Activated naive CD4-positive, alpha-beta T cell treated with anti-CD3 and anti-CD28 coated beads for 36 hours (primary cell): ENCODE measurements at regions not wholly inside any gene's neighbourhood (a gene's known extent, or its start where the extent isn't known, plus 50 kb on each side); places are given as distances from the start of the nearest gene placed in this dataset.

ENCODE experiments used
- CTCF ChIA-PET: fragments of 350-600 bp; sonication (Branson Sonifier 250); formaldehyde crosslinking; loops from one replicate; lab custom pipeline; 2021; ENCODE audit warnings: antibody characterized with exemption; lab: Charles Lee
- DNase-seq: peaks from one replicate; pipeline ENCODE4 v3.0.0-alpha.2; 2020
- H3K27ac Mint-ChIP-seq: one replicate; pipeline ENCODE4 v1.8.0; 2021; ENCODE audit warnings: mild to moderate bottlenecking, mixed read lengths
- H3K27me3 Mint-ChIP-seq: one replicate; pipeline ENCODE4 v1.8.0; 2021; ENCODE audit warnings: low read depth, mixed read lengths
- H3K36me3 Mint-ChIP-seq: one replicate; pipeline ENCODE4 v1.8.0; 2021; ENCODE audit warnings: low read depth, mixed read lengths
- H3K4me1 Mint-ChIP-seq: one replicate; pipeline ENCODE4 v1.8.0; 2021; ENCODE audit warnings: low read depth, mixed read lengths
- H3K4me3 Mint-ChIP-seq: one replicate; pipeline ENCODE4 v1.8.0; 2021; ENCODE audit warnings: mild to moderate bottlenecking, moderate library complexity, mixed read lengths
- H3K9me3 Mint-ChIP-seq: one replicate; pipeline ENCODE4 v1.8.0; 2021; ENCODE audit warnings: mixed read lengths
- intact Hi-C: fragments of 100-400 bp; cut with micrococcal nuclease; formaldehyde crosslinking; loops from one replicate; pipeline ENCODE4 v1.15.1; 2023

DNA sequence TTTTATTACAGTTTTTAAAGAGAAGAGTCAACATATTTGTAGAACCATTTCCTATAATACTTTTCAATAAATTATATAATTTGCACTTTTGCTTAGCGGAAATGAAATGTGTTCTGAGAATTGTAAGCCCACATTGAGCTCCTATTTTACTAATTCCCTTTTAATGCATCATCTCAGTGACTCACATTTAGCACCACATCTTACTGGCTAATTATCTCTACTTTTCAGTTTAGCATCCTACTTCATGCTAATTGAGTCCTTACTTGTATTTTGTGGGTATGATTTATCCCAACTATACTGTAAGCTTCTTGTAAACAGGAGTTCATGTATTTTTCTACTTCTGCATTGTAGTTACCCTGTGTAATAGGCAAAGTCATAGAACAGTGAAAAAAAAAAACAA is 67.5 kb downstream of the TMX1 start:
- no peaks in the 10 kb centered on the region for H3K36me3 Mint-ChIP-seq
- peaks cover 2% of the 10 kb centered on the region for H3K27me3 Mint-ChIP-seq
- H3K9me3 Mint-ChIP-seq = no peaks in the 10 kb centered on the region
- H3K4me1 Mint-ChIP-seq = peaks cover 8% of the 10 kb centered on the region
- intact Hi-C loops = no loop called here
- CTCF ChIA-PET = no interaction called here
- no peak for DNase-seq
- no peak overlapping the region for H3K4me3 Mint-ChIP-seq
- no peak overlapping the region for H3K27ac Mint-ChIP-seq

- Mint-ChIP-seq H3K36me3 (no peaks in the 10 kb centered on the region), H3K4me3 (no peak overlapping the region), H3K27me3 (peaks cover 2% of the 10 kb centered on the region), H3K27ac (no peak overlapping the region), H3K9me3 (no peaks in the 10 kb centered on the region), H3K4me1 (peaks cover 8% of the 10 kb centered on the region)
- CTCF ChIA-PET = no interaction called here
- no peak for DNase-seq
- intact Hi-C loops = no loop called here
Measured at GRCh38 chr14:51308866-51309265, 68.8 kb downstream of the TMX1 start.

DNA sequence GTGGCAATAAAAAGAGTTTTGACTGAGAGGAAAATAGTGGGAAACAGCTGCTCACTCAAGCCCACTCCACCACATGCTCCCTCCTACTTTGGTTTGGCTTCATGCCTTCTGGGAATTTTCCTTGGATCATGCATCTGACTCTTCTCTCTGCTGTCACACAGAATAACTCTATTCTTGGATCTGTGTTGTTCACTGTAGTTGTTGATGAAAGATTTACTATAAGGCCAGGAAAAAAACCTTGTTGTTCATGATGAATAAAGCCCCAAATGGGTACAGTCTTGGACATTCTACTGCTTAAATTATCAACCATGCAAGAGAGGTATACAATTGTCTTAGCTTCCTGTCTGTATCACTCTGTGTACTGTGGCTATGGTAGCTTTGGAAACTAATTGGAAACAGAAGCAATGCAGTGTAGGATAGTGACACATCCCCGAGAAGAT is 70.5 kb downstream of the TMX1 start:
- no peak overlapping the region for H3K4me3 Mint-ChIP-seq
- no peaks in the 10 kb centered on the region for H3K9me3 Mint-ChIP-seq
- CTCF ChIA-PET = no interaction called here
- H3K4me1 Mint-ChIP-seq = peaks cover 2% of the 10 kb centered on the region
- H3K27ac Mint-ChIP-seq = no peak overlapping the region
- intact Hi-C loops = no loop called here
- H3K27me3 Mint-ChIP-seq = peaks cover 2% of the 10 kb centered on the region
- no peaks in the 10 kb centered on the region for H3K36me3 Mint-ChIP-seq
- no peak for DNase-seq

GRCh38 chr14:51314321-51315015 is 74.4 kb downstream of the TMX1 start:
- CTCF ChIA-PET = no interaction called here
- peaks cover 1% of the 10 kb centered on the region for H3K27me3 Mint-ChIP-seq
- no peak for DNase-seq
- no peak overlapping the region for H3K27ac Mint-ChIP-seq
- intact Hi-C loops = no loop called here
- no peaks in the 10 kb centered on the region for H3K4me1 Mint-ChIP-seq
- no peak overlapping the region for H3K4me3 Mint-ChIP-seq
- no peaks in the 10 kb centered on the region for H3K36me3 Mint-ChIP-seq
- H3K9me3 Mint-ChIP-seq = no peaks in the 10 kb centered on the region

DNA sequence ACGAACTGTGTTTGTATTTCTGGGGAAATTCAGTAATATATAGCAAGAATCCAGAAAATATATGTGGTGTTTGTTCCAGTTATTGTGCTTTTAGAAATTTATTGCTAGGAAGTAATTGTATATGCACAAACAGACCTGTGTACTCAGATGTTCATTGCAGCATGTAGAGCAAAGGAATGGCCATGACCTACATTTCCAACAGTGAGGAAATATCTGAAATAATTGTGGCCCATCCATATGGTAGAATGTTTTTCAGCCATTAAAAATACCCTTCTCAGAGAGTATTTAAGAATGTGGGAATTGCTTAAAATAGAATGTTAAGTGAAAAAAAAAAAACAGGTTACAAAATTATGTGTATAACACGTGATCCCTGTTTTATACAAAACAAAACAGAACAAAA is 77.3 kb downstream of the TMX1 start:
- intact Hi-C loops = no loop called here
- Mint-ChIP-seq H3K27ac (no peak overlapping the region), H3K4me1 (no peaks in the 10 kb centered on the region), H3K9me3 (no peaks in the 10 kb centered on the region), H3K36me3 (no peaks in the 10 kb centered on the region), H3K27me3 (no peaks in the 10 kb centered on the region), H3K4me3 (no peak overlapping the region)
- DNase-seq = no peak
- CTCF ChIA-PET = no interaction called here

GRCh38 chr14:51318813-51319597 is 79.0 kb downstream of the TMX1 start:
- Mint-ChIP-seq H3K9me3 (no peaks in the 10 kb centered on the region), H3K36me3 (no peaks in the 10 kb centered on the region), H3K4me1 (peaks cover 1% of the 10 kb centered on the region), H3K27ac (no peak overlapping the region), H3K27me3 (peaks cover 2% of the 10 kb centered on the region), H3K4me3 (no peak overlapping the region)
- intact Hi-C loops = no loop called here
- no peak for DNase-seq
- CTCF ChIA-PET = interaction anchor here (0.6 to 0.7 kb wide), 2 partner anchors 18 to 80 kb away, joined by 3 read pairs; no protein-coding TSS in a partner anchor

GRCh38 chr14:51321036-51321435 is 81.0 kb downstream of the TMX1 start:
- Mint-ChIP-seq H3K4me3 (no peak overlapping the region), H3K9me3 (no peaks in the 10 kb centered on the region), H3K27me3 (peaks cover 7% of the 10 kb centered on the region), H3K4me1 (peaks cover 2% of the 10 kb centered on the region), H3K27ac (no peak overlapping the region), H3K36me3 (no peaks in the 10 kb centered on the region)
- CTCF ChIA-PET = no interaction called here
- intact Hi-C loops = no loop called here
- no peak for DNase-seq

GRCh38 chr14:51323492-51323891 is 83.4 kb downstream of the TMX1 start:
- CTCF ChIA-PET = no interaction called here
- intact Hi-C loops = no loop called here
- Mint-ChIP-seq H3K4me3 (no peak overlapping the region), H3K36me3 (no peaks in the 10 kb centered on the region), H3K27ac (no peak overlapping the region), H3K27me3 (peaks cover 21% of the 10 kb centered on the region), H3K9me3 (no peaks in the 10 kb centered on the region), H3K4me1 (peaks cover 9% of the 10 kb centered on the region)
- no peak for DNase-seq

DNA sequence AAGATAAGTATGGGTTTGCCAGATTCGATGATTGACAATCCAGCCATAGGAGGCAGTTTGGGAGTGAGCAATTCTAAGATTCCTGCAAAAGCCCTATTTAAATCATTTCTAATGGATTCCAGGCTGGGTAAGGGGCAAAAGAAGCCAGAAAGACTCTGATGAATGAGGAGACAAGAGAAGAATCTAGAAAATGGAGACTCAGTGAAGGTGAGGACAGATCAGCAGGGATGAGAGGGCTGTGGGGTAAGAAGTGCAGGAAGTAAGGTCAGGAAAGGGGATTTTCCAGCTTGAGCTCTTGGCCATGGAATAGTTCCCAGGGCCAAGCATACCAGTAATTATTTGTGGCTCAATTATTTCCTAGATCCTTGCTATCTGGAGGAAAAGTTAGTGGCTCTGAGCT is 87.3 kb downstream of the TMX1 start:
- intact Hi-C loops = no loop called here
- no peaks in the 10 kb centered on the region for H3K9me3 Mint-ChIP-seq
- no peak overlapping the region for H3K4me3 Mint-ChIP-seq
- H3K27ac Mint-ChIP-seq = no peak overlapping the region
- H3K27me3 Mint-ChIP-seq = peaks cover 30% of the 10 kb centered on the region
- no peaks in the 10 kb centered on the region for H3K36me3 Mint-ChIP-seq
- CTCF ChIA-PET = no interaction called here
- DNase-seq = no peak
- H3K4me1 Mint-ChIP-seq = peaks cover 11% of the 10 kb centered on the region

GRCh38 chr14:51328064-51328771 is 88.2 kb downstream of the TMX1 start:
- H3K27me3 Mint-ChIP-seq = peaks cover 30% of the 10 kb centered on the region
- intact Hi-C loops = loop anchor here (2.0 kb wide), 1 partner anchor 29 kb away; no protein-coding TSS in a partner anchor
- no peak overlapping the region for H3K27ac Mint-ChIP-seq
- H3K9me3 Mint-ChIP-seq = no peaks in the 10 kb centered on the region
- H3K36me3 Mint-ChIP-seq = no peaks in the 10 kb centered on the region
- CTCF ChIA-PET = no interaction called here
- H3K4me1 Mint-ChIP-seq = peaks cover 11% of the 10 kb centered on the region
- no peak overlapping the region for H3K4me3 Mint-ChIP-seq
- peak; percentile 68 for DNase-seq

- H3K9me3 Mint-ChIP-seq = no peaks in the 10 kb centered on the region
- peaks cover 11% of the 10 kb centered on the region for H3K4me1 Mint-ChIP-seq
- DNase-seq = no peak
- intact Hi-C loops = loop anchor here (2.0 kb wide), 1 partner anchor 30 kb away; no protein-coding TSS in a partner anchor
- H3K36me3 Mint-ChIP-seq = no peaks in the 10 kb centered on the region
- CTCF ChIA-PET = no interaction called here
- no peak overlapping the region for H3K4me3 Mint-ChIP-seq
- no peak overlapping the region for H3K27ac Mint-ChIP-seq
- H3K27me3 Mint-ChIP-seq = peaks cover 30% of the 10 kb centered on the region
Measured at GRCh38 chr14:51328772-51329353, 88.8 kb downstream of the TMX1 start.
